Activated CD4-positive, alpha-beta T cell treated with anti-CD3 and anti-CD28 coated beads for 36 hours (primary cell): ENCODE measurements at regions not wholly inside any gene's neighbourhood (a gene's known extent, or its start where the extent isn't known, plus 50 kb on each side); places are given as distances from the start of the nearest gene placed in this dataset.
"Not testable (repeated sequence)": the region's sequence is repeated elsewhere in the genome, so short reads cannot be mapped to it uniquely, and the experiment has no call there.

ENCODE experiments used
- ATAC-seq: fragments of 200-7000 bp; cut with Tn5 transposase; one replicate; pipeline ENCODE4 v1.10.0; 2021; ENCODE audit warnings: mild to moderate bottlenecking, moderate library complexity
- CTCF ChIA-PET: fragments of 350-600 bp; sonication (Branson Sonifier 250); formaldehyde crosslinking; loops from one replicate; lab custom pipeline; 2021; ENCODE audit warnings: antibody characterized with exemption; lab: Charles Lee
- POLR2A ChIA-PET: fragments of 350-600 bp; sonication (Branson Sonifier 250); formaldehyde crosslinking; loops from one replicate; lab custom pipeline; 2021; ENCODE audit warnings: antibody characterized with exemption, inconsistent platforms; lab: Charles Lee
- DNase-seq: peaks from one replicate; pipeline ENCODE4 v3.0.0-alpha.2; 2020
- H3K27ac Mint-ChIP-seq: one replicate; pipeline ENCODE4 v1.8.0; 2021; ENCODE audit warnings: mixed read lengths
- H3K27me3 Mint-ChIP-seq: one replicate; pipeline ENCODE4 v1.8.0; 2021; ENCODE audit warnings: mixed read lengths
- H3K36me3 Mint-ChIP-seq: one replicate; pipeline ENCODE4 v1.8.0; 2021; ENCODE audit warnings: low read depth, mixed read lengths
- H3K4me1 Mint-ChIP-seq: one replicate; pipeline ENCODE4 v1.8.0; 2021; ENCODE audit warnings: mixed read lengths
- H3K4me3 Mint-ChIP-seq: one replicate; pipeline ENCODE4 v1.8.0; 2021; ENCODE audit warnings: mild to moderate bottlenecking, moderate library complexity, mixed read lengths
- H3K9me3 Mint-ChIP-seq: one replicate; pipeline ENCODE4 v1.8.0; 2021; ENCODE audit warnings: low read depth, mixed read lengths
- intact Hi-C, 2 experiments: fragments of 100-400 bp; cut with DNase I in 1 of 2; cut with micrococcal nuclease in 1 of 2; formaldehyde crosslinking; loops; one replicate each; pipeline versions ENCODE4 v1.14.2 to v1.15.1; 2022 to 2024; cut with DNase I, micrococcal nuclease

- Mint-ChIP-seq H3K4me1 (no peaks in the 10 kb centered on the region), H3K27me3 (no peaks in the 10 kb centered on the region), H3K27ac (no peak overlapping the region), H3K36me3 (no peaks in the 10 kb centered on the region), H3K4me3 (no peak overlapping the region), H3K9me3 (peaks cover 12% of the 10 kb centered on the region)
- CTCF ChIA-PET, result no interaction called here
- DNase-seq, result no peak
- no peak for ATAC-seq
- POLR2A ChIA-PET, result no interaction called here
- intact Hi-C loops, result no loop called here
Measured at GRCh38 chr6:91055959-91056358, 469.1 kb upstream of the MAP3K7 start.

GRCh38 chr6:91052473-91053450, 465.9 kb upstream of the MAP3K7 start:
- intact Hi-C loops, H3K36me3 Mint-ChIP-seq, H3K4me3 Mint-ChIP-seq: not testable (repeated sequence)

GRCh38 chr6:91045161-91045560, 458.3 kb upstream of the MAP3K7 start:
- H3K27ac Mint-ChIP-seq, result no peak overlapping the region
- no peak overlapping the region for H3K4me3 Mint-ChIP-seq
- intact Hi-C loops, result no loop called here
- POLR2A ChIA-PET, result no interaction called here
- no peaks in the 10 kb centered on the region for H3K36me3 Mint-ChIP-seq
- CTCF ChIA-PET, result no interaction called here
- no peaks in the 10 kb centered on the region for H3K4me1 Mint-ChIP-seq
- no peaks in the 10 kb centered on the region for H3K9me3 Mint-ChIP-seq
- no peak for ATAC-seq
- H3K27me3 Mint-ChIP-seq, result peaks cover 6% of the 10 kb centered on the region
- DNase-seq, result no peak

More at GRCh38 chr6:91052473-91053450, 465.9 kb upstream of the MAP3K7 start:
- ATAC-seq, H3K9me3 Mint-ChIP-seq, H3K4me1 Mint-ChIP-seq, POLR2A ChIA-PET, H3K27ac Mint-ChIP-seq, H3K27me3 Mint-ChIP-seq, DNase-seq: not testable (repeated sequence)
- CTCF ChIA-PET, result interaction anchor here (0.7 kb wide), 1 partner anchor 107 kb away, joined by 3 read pairs; no protein-coding TSS in a partner anchor

GRCh38 chr6:91043751-91044150, 456.9 kb upstream of the MAP3K7 start:
- Mint-ChIP-seq H3K27ac (no peak overlapping the region), H3K36me3 (no peaks in the 10 kb centered on the region), H3K27me3 (peaks cover 6% of the 10 kb centered on the region), H3K4me1 (no peaks in the 10 kb centered on the region), H3K4me3 (no peak overlapping the region), H3K9me3 (no peaks in the 10 kb centered on the region)
- intact Hi-C loops, result no loop called here
- ChIA-PET CTCF (no interaction called here), POLR2A (no interaction called here)
- ATAC-seq (no peak), DNase-seq (no peak)

- intact Hi-C loops, result no loop called here
- Mint-ChIP-seq H3K36me3 (no peaks in the 10 kb centered on the region), H3K4me3 (no peak overlapping the region), H3K9me3 (no peaks in the 10 kb centered on the region), H3K27ac (no peak overlapping the region), H3K27me3 (peaks cover 6% of the 10 kb centered on the region), H3K4me1 (no peaks in the 10 kb centered on the region)
- DNase-seq (no peak), ATAC-seq (no peak)
- CTCF ChIA-PET, result no interaction called here
- POLR2A ChIA-PET, result no interaction called here
Measured at GRCh38 chr6:91042656-91043055, 455.8 kb upstream of the MAP3K7 start.

GRCh38 chr6:91033964-91034363, 447.1 kb upstream of the MAP3K7 start:
- H3K9me3 Mint-ChIP-seq, result no peaks in the 10 kb centered on the region
- H3K27me3 Mint-ChIP-seq, result peaks cover 2% of the 10 kb centered on the region
- H3K4me3 Mint-ChIP-seq, result no peak overlapping the region
- H3K27ac Mint-ChIP-seq, result no peak overlapping the region
- intact Hi-C loops, result no loop called here
- ChIA-PET CTCF (no interaction called here), POLR2A (no interaction called here)
- DNase-seq (no peak), ATAC-seq (no peak)
- no peaks in the 10 kb centered on the region for H3K4me1 Mint-ChIP-seq
- no peaks in the 10 kb centered on the region for H3K36me3 Mint-ChIP-seq

- Mint-ChIP-seq H3K4me3 (no peak overlapping the region), H3K9me3 (no peaks in the 10 kb centered on the region), H3K4me1 (no peaks in the 10 kb centered on the region), H3K36me3 (no peaks in the 10 kb centered on the region), H3K27me3 (peaks cover 6% of the 10 kb centered on the region), H3K27ac (no peak overlapping the region)
- intact Hi-C loops, result no loop called here
- ATAC-seq, result no peak
- no peak for DNase-seq
- POLR2A ChIA-PET, result no interaction called here
- CTCF ChIA-PET, result no interaction called here
Measured at GRCh38 chr6:91031581-91031980, 444.7 kb upstream of the MAP3K7 start.

GRCh38 chr6:91029211-91029610, 442.3 kb upstream of the MAP3K7 start:
- H3K27ac Mint-ChIP-seq, result no peak overlapping the region
- no peak overlapping the region for H3K4me3 Mint-ChIP-seq
- H3K4me1 Mint-ChIP-seq, result no peaks in the 10 kb centered on the region
- intact Hi-C loops, result no loop called here
- no peak for DNase-seq
- POLR2A ChIA-PET, result no interaction called here
- H3K36me3 Mint-ChIP-seq, result no peaks in the 10 kb centered on the region
- no peak for ATAC-seq
- H3K27me3 Mint-ChIP-seq, result peaks cover 6% of the 10 kb centered on the region
- CTCF ChIA-PET, result interaction anchor here (0.6 kb wide), 1 partner anchor 958 kb away, joined by 5 read pairs; no protein-coding TSS in a partner anchor
- no peaks in the 10 kb centered on the region for H3K9me3 Mint-ChIP-seq

GRCh38 chr6:91023529-91023928, 436.7 kb upstream of the MAP3K7 start:
- H3K4me3 Mint-ChIP-seq, result no peak overlapping the region
- no peaks in the 10 kb centered on the region for H3K9me3 Mint-ChIP-seq
- no peak overlapping the region for H3K27ac Mint-ChIP-seq
- peaks cover 2% of the 10 kb centered on the region for H3K4me1 Mint-ChIP-seq
- POLR2A ChIA-PET, result no interaction called here
- H3K36me3 Mint-ChIP-seq, result no peaks in the 10 kb centered on the region
- H3K27me3 Mint-ChIP-seq, result peaks cover 4% of the 10 kb centered on the region
- intact Hi-C loops, result no loop called here
- DNase-seq, result no peak
- no peak for ATAC-seq
- CTCF ChIA-PET, result no interaction called here

GRCh38 chr6:91020744-91021143, 433.9 kb upstream of the MAP3K7 start:
- Mint-ChIP-seq H3K9me3 (no peaks in the 10 kb centered on the region), H3K27ac (no peak overlapping the region), H3K4me3 (no peak overlapping the region), H3K36me3 (no peaks in the 10 kb centered on the region), H3K4me1 (peaks cover 2% of the 10 kb centered on the region), H3K27me3 (peaks cover 2% of the 10 kb centered on the region)
- ChIA-PET CTCF (interaction anchor here (1.5 kb wide), 1 partner anchor 44 kb away, joined by 3 read pairs; no protein-coding TSS in a partner anchor), POLR2A (no interaction called here)
- DNase-seq (no peak), ATAC-seq (no peak)
- intact Hi-C loops, result no loop called here

- H3K27me3 Mint-ChIP-seq, result peaks cover 2% of the 10 kb centered on the region
- CTCF ChIA-PET, result no interaction called here
- no peak overlapping the region for H3K4me3 Mint-ChIP-seq
- POLR2A ChIA-PET, result no interaction called here
- H3K36me3 Mint-ChIP-seq, result no peaks in the 10 kb centered on the region
- no peak overlapping the region for H3K27ac Mint-ChIP-seq
- intact Hi-C loops, result no loop called here
- ATAC-seq (no peak), DNase-seq (no peak)
- H3K9me3 Mint-ChIP-seq, result no peaks in the 10 kb centered on the region
- H3K4me1 Mint-ChIP-seq, result peaks cover 2% of the 10 kb centered on the region
Measured at GRCh38 chr6:91018586-91018985, 431.7 kb upstream of the MAP3K7 start.

- ChIA-PET CTCF (interaction anchor here (1.3 kb wide), 1 partner anchor 73 kb away, joined by 3 read pairs; no protein-coding TSS in a partner anchor), POLR2A (no interaction called here)
- ATAC-seq (no peak), DNase-seq (no peak)
- no peaks in the 10 kb centered on the region for H3K4me1 Mint-ChIP-seq
- no peaks in the 10 kb centered on the region for H3K9me3 Mint-ChIP-seq
- H3K4me3 Mint-ChIP-seq, result no peak overlapping the region
- H3K27me3 Mint-ChIP-seq, result peaks cover 2% of the 10 kb centered on the region
- no peak overlapping the region for H3K27ac Mint-ChIP-seq
- intact Hi-C loops, result no loop called here
- no peaks in the 10 kb centered on the region for H3K36me3 Mint-ChIP-seq
Measured at GRCh38 chr6:91013511-91013910, 426.6 kb upstream of the MAP3K7 start.
